ENCODE measurements at regions not wholly inside any gene's neighbourhood (a gene's known extent, or its start where the extent isn't known, plus 50 kb on each side); places are given as distances from the start of the nearest gene placed in this dataset.

GRCh38 chr13:26498656-26499601 is 58.6 kb upstream of the WASF3 start:
- POLR2A ChIA-PET: no interaction called here
- no peaks in the 10 kb centered on the region for H4K20me1 ChIP-seq (ENCODE audit: insufficient read depth, low read length)
- no TSS peak for BruUV-seq (replicated peaks)
- no peak overlapping the region for H3K4me2 ChIP-seq (ENCODE audit: low read length)
- TF ChIP-seq EZH2phosphoT487 (IDR thresholded peaks at IDR 0.05; ENCODE audit: borderline replicate concordance, low read depth, low read length): no peak
- TF ChIP-seq, protein P1, sequence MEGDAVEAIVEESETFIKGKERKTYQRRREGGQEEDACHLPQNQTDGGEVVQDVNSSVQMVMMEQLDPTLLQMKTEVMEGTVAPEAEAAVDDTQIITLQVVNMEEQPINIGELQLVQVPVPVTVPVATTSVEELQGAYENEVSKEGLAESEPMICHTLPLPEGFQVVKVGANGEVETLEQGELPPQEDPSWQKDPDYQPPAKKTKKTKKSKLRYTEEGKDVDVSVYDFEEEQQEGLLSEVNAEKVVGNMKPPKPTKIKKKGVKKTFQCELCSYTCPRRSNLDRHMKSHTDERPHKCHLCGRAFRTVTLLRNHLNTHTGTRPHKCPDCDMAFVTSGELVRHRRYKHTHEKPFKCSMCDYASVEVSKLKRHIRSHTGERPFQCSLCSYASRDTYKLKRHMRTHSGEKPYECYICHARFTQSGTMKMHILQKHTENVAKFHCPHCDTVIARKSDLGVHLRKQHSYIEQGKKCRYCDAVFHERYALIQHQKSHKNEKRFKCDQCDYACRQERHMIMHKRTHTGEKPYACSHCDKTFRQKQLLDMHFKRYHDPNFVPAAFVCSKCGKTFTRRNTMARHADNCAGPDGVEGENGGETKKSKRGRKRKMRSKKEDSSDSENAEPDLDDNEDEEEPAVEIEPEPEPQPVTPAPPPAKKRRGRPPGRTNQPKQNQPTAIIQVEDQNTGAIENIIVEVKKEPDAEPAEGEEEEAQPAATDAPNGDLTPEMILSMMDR (conservative IDR thresholded peaks at IDR 0.05; ENCODE audit: low read length): no peak
- no peak for DNase-seq (ENCODE audit: low spot score)
- no peaks in the 10 kb centered on the region for H3K4me1 ChIP-seq (ENCODE audit: insufficient read depth, low read length, poor library complexity, severe bottlenecking)
- H3K79me2 ChIP-seq (ENCODE audit: insufficient read depth, low read depth, low read length): no peaks in the 10 kb centered on the region
- H3K27ac ChIP-seq (ENCODE audit: low read depth, low read length, poor library complexity, severe bottlenecking): no peak overlapping the region
- H3K9me2 ChIP-seq (ENCODE audit: insufficient read depth, low read length): no peaks in the 10 kb centered on the region
- no peaks in the 10 kb centered on the region for H3K36me3 ChIP-seq (ENCODE audit: insufficient read depth, low read length)
- CTCF ChIA-PET (ENCODE audit: unreplicated experiment): no interaction called here
- H3K9me3 ChIP-seq (ENCODE audit: low read length): no peaks in the 10 kb centered on the region
- no peak overlapping the region for H2AFZ ChIP-seq (ENCODE audit: low read length)
- no peak overlapping the region for H3K4me3 ChIP-seq (ENCODE audit: low read depth, low read length, poor library complexity, severe bottlenecking)
- intact Hi-C loops (cut with micrococcal nuclease; ENCODE audit: unreplicated experiment): loop anchor here (10.0 kb wide), 1 partner anchor 244 kb away; the partner anchor contains the start of gene CDK8

- no peak overlapping the region for H3K27ac ChIP-seq (ENCODE audit: low read depth, low read length, poor library complexity, severe bottlenecking)
- H4K20me1 ChIP-seq (ENCODE audit: insufficient read depth, low read length): no peaks in the 10 kb centered on the region
- H3K36me3 ChIP-seq (ENCODE audit: insufficient read depth, low read length): no peaks in the 10 kb centered on the region
- H3K9me2 ChIP-seq (ENCODE audit: insufficient read depth, low read length): no peaks in the 10 kb centered on the region
- TF ChIP-seq, protein P1 (conservative IDR thresholded peaks at IDR 0.05; ENCODE audit: low read length): no peak
- no peak for TF ChIP-seq EZH2phosphoT487 (IDR thresholded peaks at IDR 0.05; ENCODE audit: borderline replicate concordance, low read depth, low read length)
- ChIA-PET CTCF (ENCODE audit: unreplicated experiment) (no interaction called here), POLR2A (no interaction called here)
- no peak for DNase-seq (ENCODE audit: low spot score)
- no peak overlapping the region for H3K4me2 ChIP-seq (ENCODE audit: low read length)
- H3K4me1 ChIP-seq (ENCODE audit: insufficient read depth, low read length, poor library complexity, severe bottlenecking): no peaks in the 10 kb centered on the region
- no TSS peak for BruUV-seq (replicated peaks)
- H3K9me3 ChIP-seq (ENCODE audit: low read length): no peaks in the 10 kb centered on the region
- intact Hi-C loops (cut with micrococcal nuclease; ENCODE audit: unreplicated experiment): no loop called here
- no peak overlapping the region for H3K4me3 ChIP-seq (ENCODE audit: low read depth, low read length, poor library complexity, severe bottlenecking)
- no peak overlapping the region for H2AFZ ChIP-seq (ENCODE audit: low read length)
- H3K79me2 ChIP-seq (ENCODE audit: insufficient read depth, low read depth, low read length): no peaks in the 10 kb centered on the region
Measured at GRCh38 chr13:26500618-26501320, 56.7 kb upstream of the WASF3 start.

Data from OCI-LY7 (cell line).